Omental fat pad (tissue), 3 donors: ENCODE measurements at regions not wholly inside any gene's neighbourhood (a gene's known extent, or its start where the extent isn't known, plus 50 kb on each side); places are given as distances from the start of the nearest gene placed in this dataset.

ENCODE experiments used
- ATAC-seq: fragments of 150-250 bp; one replicate; pipeline ENCODE4 v1.9.1; 2016; ENCODE audit warnings: mild to moderate bottlenecking, moderate library complexity; ENCODE audit not compliant: low FRiP score
- DNase-seq: peaks from one replicate; pipeline ENCODE4 v3.0.0-alpha.2; 2019; ENCODE audit warnings: low spot score
- TF ChIP-seq, protein P1 (sequence below), 3 donors: fragments of 450-650 bp; IDR thresholded peaks; one replicate each; pipeline ENCODE4 v1.5.1; 2016 to 2017; ENCODE audit warnings: antibody characterized with exemption in 3 of 3, mild to moderate bottlenecking in 3 of 3, moderate library complexity in 2 of 3

DNA sequence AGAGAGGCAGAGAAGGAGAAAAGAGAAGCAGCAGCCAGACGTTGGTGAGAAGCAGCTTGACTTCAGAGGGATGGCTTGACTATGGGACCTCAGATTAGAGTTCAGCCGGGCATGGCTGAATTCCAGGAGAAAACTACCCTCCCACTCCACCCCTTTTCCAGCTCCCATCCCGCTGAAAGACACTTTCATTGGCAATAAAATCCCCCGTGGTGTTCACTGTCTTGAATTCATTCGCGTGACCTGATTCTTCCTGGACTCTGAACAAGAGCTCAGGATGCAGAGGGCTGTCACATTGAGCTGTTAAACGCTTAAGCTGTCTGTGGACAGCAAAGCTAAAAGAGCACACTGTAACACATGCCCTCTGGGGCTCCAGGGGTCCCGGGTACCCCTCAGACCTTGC, 1575.3 kb upstream of the AGA start:
- TF ChIP-seq, protein P1, sequence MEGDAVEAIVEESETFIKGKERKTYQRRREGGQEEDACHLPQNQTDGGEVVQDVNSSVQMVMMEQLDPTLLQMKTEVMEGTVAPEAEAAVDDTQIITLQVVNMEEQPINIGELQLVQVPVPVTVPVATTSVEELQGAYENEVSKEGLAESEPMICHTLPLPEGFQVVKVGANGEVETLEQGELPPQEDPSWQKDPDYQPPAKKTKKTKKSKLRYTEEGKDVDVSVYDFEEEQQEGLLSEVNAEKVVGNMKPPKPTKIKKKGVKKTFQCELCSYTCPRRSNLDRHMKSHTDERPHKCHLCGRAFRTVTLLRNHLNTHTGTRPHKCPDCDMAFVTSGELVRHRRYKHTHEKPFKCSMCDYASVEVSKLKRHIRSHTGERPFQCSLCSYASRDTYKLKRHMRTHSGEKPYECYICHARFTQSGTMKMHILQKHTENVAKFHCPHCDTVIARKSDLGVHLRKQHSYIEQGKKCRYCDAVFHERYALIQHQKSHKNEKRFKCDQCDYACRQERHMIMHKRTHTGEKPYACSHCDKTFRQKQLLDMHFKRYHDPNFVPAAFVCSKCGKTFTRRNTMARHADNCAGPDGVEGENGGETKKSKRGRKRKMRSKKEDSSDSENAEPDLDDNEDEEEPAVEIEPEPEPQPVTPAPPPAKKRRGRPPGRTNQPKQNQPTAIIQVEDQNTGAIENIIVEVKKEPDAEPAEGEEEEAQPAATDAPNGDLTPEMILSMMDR (IDR thresholded peaks at IDR 0.05) = no peak
- ATAC-seq = no peak

DNA sequence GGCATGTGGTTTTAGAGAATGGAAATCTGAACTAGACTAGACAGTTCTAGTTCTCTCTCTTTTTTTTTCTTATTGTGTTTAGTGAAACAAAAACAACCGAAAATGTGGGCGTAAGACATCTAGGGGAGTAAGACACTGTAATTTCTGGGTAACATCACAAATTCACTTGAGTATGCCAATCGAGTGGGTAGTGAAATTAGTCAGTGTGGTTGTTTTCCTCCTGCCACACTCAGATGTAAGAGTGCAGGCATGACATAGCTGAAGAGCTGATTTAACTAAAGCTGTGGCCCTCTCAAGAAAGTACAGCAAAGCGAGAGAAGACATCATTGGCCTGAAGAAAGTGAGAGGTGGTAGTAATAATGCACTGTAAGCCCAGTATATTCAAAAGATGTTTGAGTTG, 1585.3 kb upstream of the AGA start:
- ATAC-seq = no peak
- TF ChIP-seq, protein P1 (IDR thresholded peaks at IDR 0.05) = no peak

More for the DNA sequence above, 1575.3 kb upstream of the AGA start:
- DNase-seq = no peak

DNA sequence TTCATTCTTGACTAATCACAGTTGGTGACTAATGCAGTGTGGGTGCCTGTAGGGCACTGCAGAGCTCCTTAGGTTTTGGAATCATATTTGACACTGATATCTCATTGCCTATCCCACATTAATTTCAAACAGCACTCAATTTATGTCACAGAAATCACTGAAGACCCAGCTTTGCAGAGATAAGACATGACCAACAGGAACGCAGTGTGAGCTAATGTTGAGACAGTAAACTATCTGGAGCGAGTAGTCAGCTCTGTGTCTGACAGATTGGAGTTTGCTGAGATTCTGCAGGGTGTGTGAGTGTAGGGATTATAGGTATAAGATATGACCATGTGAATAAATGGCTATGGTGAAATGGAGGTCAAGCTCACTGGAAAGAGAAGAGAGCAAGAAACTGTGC, 1586.1 kb upstream of the AGA start:
- ATAC-seq (no peak), DNase-seq (no peak)
- TF ChIP-seq, protein P1 (IDR thresholded peaks at IDR 0.05) = no peak

More for the DNA sequence above, 1585.3 kb upstream of the AGA start:
- DNase-seq = no peak

DNA sequence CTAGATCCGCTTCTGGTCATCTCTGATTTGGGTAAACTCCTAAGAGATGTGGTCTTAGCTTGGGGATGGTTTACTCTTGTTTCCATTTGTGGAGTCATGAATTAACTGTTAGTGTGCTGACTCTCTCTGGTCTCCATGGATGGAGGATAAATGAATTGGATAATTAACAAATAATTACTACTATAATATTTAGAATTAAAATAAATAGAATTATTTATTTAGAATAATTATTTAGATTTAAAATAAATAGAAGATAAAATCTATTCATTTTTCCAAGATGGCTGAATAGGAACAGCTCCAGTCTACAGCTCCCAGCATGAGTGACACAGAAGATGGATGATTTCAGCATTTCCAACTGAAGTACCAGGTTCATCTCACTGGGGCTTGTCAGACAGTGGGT, 1587.4 kb upstream of the AGA start:
- no peak for DNase-seq
- TF ChIP-seq, protein P1 (IDR thresholded peaks at IDR 0.05) = no peak
- ATAC-seq = no peak

DNA sequence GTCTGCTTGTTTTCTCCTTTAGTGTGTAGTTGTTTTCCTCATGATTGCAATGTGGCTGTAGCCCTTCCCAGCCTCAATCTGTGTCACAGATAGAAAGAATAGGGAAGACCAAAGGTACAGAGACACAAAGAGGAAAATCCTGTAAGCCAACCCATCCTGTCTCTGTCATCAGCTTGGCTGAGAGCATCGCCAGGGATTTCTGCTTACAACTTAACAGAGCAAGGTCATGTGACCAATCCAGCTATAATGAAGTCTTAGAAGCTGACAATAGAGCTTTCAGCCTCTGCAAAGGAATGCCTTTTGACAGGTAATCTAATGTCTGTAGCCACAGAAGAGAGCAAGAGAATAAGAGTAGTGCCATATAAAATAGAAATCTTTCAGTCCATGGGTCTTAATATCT, 1598.0 kb upstream of the AGA start:
- DNase-seq (no peak), ATAC-seq (no peak)
- TF ChIP-seq, protein P1 (IDR thresholded peaks at IDR 0.05) = no peak

DNA sequence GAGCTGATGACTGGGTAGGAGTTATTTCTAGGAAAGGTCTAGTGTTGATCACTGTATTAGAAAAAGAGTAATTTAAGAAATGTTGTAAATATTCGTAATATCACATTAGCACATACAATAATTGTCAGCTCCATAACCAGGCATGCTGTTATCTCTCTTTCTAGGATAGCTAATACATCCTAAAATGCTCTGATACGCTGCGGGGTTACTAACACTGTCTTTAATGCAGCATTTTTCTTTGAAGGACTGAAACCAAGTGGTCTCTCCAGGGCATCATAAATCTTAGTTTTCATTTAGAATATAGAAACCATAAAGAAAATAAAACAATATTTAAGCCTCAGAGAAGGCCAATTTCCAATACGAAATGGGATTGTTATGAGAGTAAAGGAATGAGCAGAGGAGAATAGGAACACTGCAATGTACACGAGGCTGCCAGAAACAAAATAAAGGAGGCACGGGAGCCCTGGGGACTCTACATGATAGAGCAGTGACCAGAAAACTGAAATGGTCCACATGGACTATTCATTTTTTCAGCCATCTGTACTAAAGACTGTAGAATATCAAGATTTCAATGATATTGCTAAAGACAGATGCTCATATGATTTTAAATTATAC, 1606.7 kb upstream of the AGA start:
- DNase-seq (no peak), ATAC-seq (no peak)
- TF ChIP-seq, protein P1 (IDR thresholded peaks at IDR 0.05) = no peak

DNA sequence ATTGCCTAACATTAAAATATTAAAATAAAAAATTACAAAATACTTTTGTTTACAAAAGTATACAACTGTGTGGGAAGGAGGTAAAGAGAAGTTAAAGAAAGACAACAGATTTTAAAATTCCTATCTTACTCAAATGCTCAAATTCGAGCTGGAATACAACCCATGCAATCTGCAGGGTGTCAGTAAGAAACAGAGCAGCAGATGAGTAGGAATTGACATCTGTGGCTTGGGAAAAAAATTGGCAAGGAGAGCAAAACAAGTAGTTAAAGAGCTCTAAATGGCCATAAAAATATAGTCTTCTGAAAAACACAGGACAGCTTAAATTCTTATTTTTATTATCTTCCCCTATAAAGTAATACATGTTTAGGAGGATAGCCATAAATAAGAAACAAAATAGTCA, 1609.0 kb upstream of the AGA start:
- TF ChIP-seq, protein P1 (IDR thresholded peaks at IDR 0.05) = no peak
- DNase-seq (no peak), ATAC-seq (no peak)
